Kidney (tissue), 13 donors: ENCODE measurements at regions not wholly inside any gene's neighbourhood (a gene's known extent, or its start where the extent isn't known, plus 50 kb on each side); places are given as distances from the start of the nearest gene placed in this dataset.

Experiments used
- DNase-seq, 5 donors: peaks; one replicate each; pipeline ENCODE4 v3.0.0-alpha.2; 2013 to 2020
- FAIRE-seq: peaks from 2 replicates; lab custom pipeline; 2012; peaks lifted over from hg19 to GRCh38; lab: Jason Lieb, UNC
- H3K27ac ChIP-seq, 2 donors: one replicate each; pipeline ENCODE4 v1.7.0; 2013; ENCODE audit warnings: low read depth in 2 of 2, low read length in 2 of 2, inconsistent platforms in 1 of 2
- H3K27me3 ChIP-seq: one replicate; pipeline ENCODE4 v1.7.1; 2013; ENCODE audit warnings: low read length, inconsistent platforms; ENCODE audit not compliant: control insufficient read depth, insufficient read depth
- H3K36me3 ChIP-seq, 3 donors: one replicate each; pipeline versions ENCODE4 v1.7.0 to v1.7.1; 2013; ENCODE audit warnings: low read length in 3 of 3, control low read depth in 1 of 3, inconsistent platforms in 1 of 3; ENCODE audit not compliant: insufficient read depth in 3 of 3, control insufficient read depth in 2 of 3
- H3K4me1 ChIP-seq, 3 donors: one replicate each; pipeline versions ENCODE4 v1.7.0 to v1.7.1; 2013; ENCODE audit warnings: low read length in 3 of 3, inconsistent platforms in 1 of 3, low read depth in 1 of 3; ENCODE audit not compliant: control insufficient read depth in 2 of 3, insufficient read depth in 2 of 3
- H3K4me3 ChIP-seq, 3 donors: one replicate each; pipeline versions ENCODE4 v1.7.0 to v1.8.1; 2013; ENCODE audit warnings: low read length in 3 of 3, control low read depth in 1 of 3, inconsistent platforms in 1 of 3
- H3K9ac ChIP-seq, 3 donors: one replicate each; pipeline versions ENCODE4 v1.7.0 to v1.7.1; 2013; ENCODE audit warnings: low read length in 3 of 3, control low read depth in 1 of 3, inconsistent platforms in 1 of 3
- H3K9me3 ChIP-seq, 3 donors: one replicate each; pipeline versions ENCODE4 v1.7.0 to v1.7.1; 2013; ENCODE audit warnings: low read length in 3 of 3, control low read depth in 1 of 3, inconsistent platforms in 1 of 3; ENCODE audit not compliant: control insufficient read depth in 2 of 3, insufficient read depth in 1 of 3
- intact Hi-C: fragments of 100-400 bp; cut with DNase I; formaldehyde crosslinking; loops from one replicate; pipeline ENCODE4 v1.11.1; 2022
- TF ChIP-seq, protein P1 (sequence below): IDR thresholded peaks from 3 replicates; pipeline ENCODE4 v1.5.1; 2012; ENCODE audit warnings: mild to moderate bottlenecking, moderate library complexity, borderline replicate concordance; ENCODE audit not compliant: insufficient read depth; ENCODE audit errors: extremely low read depth
- donor health status: control.
- donor health status: control.
- donor health status: control.
- donor health status: control.
- donor health status: control.
- donor health status: DM: yes; HTN: yes; CAD: no.
- donor health status: Normal renal cell carcinoma (clear cell type).

DNA sequence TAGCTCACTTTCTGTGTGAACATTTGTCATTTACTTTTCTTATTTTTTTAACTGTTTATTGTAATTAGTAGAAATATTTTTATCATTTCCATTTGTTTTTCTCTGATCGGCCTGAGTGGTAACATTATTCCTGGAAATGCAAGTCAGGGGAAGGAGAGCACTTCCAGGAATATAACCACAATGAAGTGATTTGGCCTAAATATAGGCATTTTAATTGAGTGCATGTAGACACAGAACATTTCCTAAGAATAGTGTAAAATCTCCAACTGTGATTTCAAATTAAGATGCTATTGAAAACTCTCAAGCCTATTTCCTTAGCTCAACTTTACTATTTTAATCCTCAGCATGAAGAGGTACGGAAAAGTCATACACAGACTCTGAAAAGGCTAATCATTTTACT lies 86.5 kb upstream of the SKAP2 start:
- Histone ChIP-seq H3K27me3 (no peaks in the 10 kb centered on the region), H3K36me3 (no peaks in the 10 kb centered on the region), H3K9me3 (no peaks in the 10 kb centered on the region), H3K27ac (no peak overlapping the region), H3K9ac (no peak overlapping the region), H3K4me3 (no peak overlapping the region), H3K4me1 (no peaks in the 10 kb centered on the region)
- intact Hi-C loops, result no loop called here
- TF ChIP-seq, protein P1, sequence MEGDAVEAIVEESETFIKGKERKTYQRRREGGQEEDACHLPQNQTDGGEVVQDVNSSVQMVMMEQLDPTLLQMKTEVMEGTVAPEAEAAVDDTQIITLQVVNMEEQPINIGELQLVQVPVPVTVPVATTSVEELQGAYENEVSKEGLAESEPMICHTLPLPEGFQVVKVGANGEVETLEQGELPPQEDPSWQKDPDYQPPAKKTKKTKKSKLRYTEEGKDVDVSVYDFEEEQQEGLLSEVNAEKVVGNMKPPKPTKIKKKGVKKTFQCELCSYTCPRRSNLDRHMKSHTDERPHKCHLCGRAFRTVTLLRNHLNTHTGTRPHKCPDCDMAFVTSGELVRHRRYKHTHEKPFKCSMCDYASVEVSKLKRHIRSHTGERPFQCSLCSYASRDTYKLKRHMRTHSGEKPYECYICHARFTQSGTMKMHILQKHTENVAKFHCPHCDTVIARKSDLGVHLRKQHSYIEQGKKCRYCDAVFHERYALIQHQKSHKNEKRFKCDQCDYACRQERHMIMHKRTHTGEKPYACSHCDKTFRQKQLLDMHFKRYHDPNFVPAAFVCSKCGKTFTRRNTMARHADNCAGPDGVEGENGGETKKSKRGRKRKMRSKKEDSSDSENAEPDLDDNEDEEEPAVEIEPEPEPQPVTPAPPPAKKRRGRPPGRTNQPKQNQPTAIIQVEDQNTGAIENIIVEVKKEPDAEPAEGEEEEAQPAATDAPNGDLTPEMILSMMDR, result no peak
- no peak for DNase-seq
- no peak for FAIRE-seq

DNA sequence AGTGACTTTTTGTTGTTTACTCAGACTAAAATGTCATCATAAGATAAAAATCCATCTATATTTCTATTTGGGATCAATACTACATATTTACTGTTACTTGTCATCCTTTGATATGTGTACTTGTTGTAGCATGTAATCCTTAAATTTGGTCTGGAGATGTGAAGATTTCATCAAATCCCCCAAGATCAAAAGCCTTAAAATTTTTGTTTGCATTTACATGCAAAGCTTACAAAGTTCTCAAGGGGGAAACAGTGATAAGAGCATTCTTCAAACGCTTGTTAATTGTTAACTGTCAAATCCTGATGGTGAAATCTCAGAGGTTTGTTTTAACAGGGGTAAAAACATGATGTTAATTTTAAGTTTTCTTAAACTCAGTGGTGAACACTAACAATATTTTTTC lies 84.9 kb upstream of the SKAP2 start:
- Histone ChIP-seq H3K9me3 (no peaks in the 10 kb centered on the region), H3K9ac (no peak overlapping the region), H3K27ac (no peak overlapping the region), H3K4me1 (no peaks in the 10 kb centered on the region), H3K36me3 (no peaks in the 10 kb centered on the region), H3K27me3 (no peaks in the 10 kb centered on the region), H3K4me3 (no peak overlapping the region)
- FAIRE-seq, result no peak
- intact Hi-C loops, result no loop called here
- TF ChIP-seq, protein P1, result no peak
- DNase-seq, result no peak

DNA sequence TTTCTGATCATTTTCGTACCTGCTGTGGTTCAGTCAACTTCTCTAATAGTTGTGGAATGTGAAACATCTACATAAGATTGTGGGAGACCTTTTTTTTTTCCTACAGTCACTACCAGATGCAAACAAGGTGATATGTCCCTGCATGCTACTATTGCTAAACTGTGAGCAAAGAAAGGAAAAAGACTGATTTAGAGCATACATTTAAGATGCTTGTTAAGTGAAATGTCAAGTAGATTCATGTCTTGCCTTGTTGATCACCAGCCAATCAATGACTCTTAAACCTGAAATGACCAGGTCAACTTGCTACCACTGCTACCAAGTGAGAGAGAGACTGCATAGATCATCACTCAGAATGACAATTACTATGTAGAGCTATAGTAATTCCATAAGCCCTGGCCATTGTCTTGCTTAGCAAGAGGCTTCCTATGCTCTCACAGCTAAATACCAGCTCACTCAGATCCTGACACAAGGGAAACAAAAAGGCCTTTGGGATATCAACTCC lies 84.3 kb upstream of the SKAP2 start:
- H3K27me3 ChIP-seq, result no peaks in the 10 kb centered on the region
- FAIRE-seq, result no peak
- no peaks in the 10 kb centered on the region for H3K36me3 ChIP-seq
- H3K9me3 ChIP-seq, result no peaks in the 10 kb centered on the region
- no peak for DNase-seq
- TF ChIP-seq, protein P1, result no peak
- H3K4me1 ChIP-seq, result no peaks in the 10 kb centered on the region
- H3K27ac ChIP-seq, result no peak overlapping the region
- no peak overlapping the region for H3K4me3 ChIP-seq
- intact Hi-C loops, result no loop called here
- H3K9ac ChIP-seq, result no peak overlapping the region
